Upper lobe of left lung (tissue), 4 donors: ENCODE measurements at regions not wholly inside any gene's neighbourhood (a gene's known extent, or its start where the extent isn't known, plus 50 kb on each side); places are given as distances from the start of the nearest gene placed in this dataset.

Experiments
- CTCF ChIP-seq, 6 experiments: fragments of 450-650 bp in 4 of 6; fragments of 200-600 bp in 2 of 6; sonication (generic) in 2 of 6; IDR thresholded peaks; one replicate each; pipeline ENCODE4 v1.5.1; 2016 to 2019; ENCODE audit warnings: antibody characterized with exemption in 6 of 6
- POLR2A ChIP-seq, 4 donors: fragments of 450-650 bp; IDR thresholded peaks; one replicate each; pipeline ENCODE4 v1.5.1; 2016 to 2017; ENCODE audit warnings: antibody characterized with exemption in 4 of 4, mild to moderate bottlenecking in 2 of 4

- TF ChIP-seq POLR2A (IDR thresholded peaks at IDR 0.05) = no peak
- TF ChIP-seq CTCF (IDR thresholded peaks at IDR 0.05) = no peak
Observed at GRCh38 chr15:87744815-87745214, 511.7 kb downstream of the NTRK3 start.
